Muscle of arm (tissue), 1 donor: ENCODE measurements at regions not wholly inside any gene's neighbourhood (a gene's known extent, or its start where the extent isn't known, plus 50 kb on each side); places are given as distances from the start of the nearest gene placed in this dataset.
A peak's percentile ranks its signal among the peaks of the same experiment; 100 is the strongest.
"Not testable (repeated sequence)": the region's sequence is repeated elsewhere in the genome, so short reads cannot be mapped to it uniquely, and the experiment has no call there.

Experiments used
- DNase-seq: peaks from one replicate; pipeline ENCODE4 v3.0.0-alpha.2; 2013

DNA sequence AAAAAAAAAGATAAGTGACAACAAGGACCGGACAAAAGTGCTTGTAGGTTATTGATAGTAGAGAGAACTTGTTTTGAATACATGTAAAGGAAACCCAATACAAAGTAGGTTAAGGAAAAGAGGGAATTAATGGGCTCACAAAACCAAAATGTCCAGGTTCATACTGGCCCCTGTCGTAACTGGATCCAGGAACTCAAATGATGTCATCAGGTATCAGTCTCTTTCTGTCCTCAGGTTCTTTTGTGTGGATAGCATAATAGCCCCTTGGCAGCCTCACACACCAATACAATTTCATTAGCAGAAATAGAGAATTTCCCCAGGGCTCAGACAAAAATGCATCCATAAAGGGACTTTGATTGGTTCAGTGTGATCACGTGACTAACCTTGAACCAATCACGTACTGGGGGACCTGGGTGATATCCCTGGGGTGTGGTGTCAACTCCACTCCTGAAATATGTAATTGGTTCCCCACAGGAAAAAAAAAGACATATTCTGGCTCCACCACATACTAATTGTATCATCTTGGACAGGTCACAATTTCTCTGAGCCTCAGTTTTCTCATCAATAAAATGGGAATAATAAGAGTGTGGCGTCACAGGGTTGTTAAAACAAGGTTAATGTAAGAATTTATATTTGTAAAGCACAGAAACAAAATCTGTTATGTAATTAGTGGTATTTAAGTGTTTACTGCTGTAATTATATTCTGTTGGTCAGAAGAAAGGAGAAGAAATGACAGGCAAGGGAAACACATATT, 174.8 kb downstream of the PDGFRA start:
- no peak for DNase-seq

DNA sequence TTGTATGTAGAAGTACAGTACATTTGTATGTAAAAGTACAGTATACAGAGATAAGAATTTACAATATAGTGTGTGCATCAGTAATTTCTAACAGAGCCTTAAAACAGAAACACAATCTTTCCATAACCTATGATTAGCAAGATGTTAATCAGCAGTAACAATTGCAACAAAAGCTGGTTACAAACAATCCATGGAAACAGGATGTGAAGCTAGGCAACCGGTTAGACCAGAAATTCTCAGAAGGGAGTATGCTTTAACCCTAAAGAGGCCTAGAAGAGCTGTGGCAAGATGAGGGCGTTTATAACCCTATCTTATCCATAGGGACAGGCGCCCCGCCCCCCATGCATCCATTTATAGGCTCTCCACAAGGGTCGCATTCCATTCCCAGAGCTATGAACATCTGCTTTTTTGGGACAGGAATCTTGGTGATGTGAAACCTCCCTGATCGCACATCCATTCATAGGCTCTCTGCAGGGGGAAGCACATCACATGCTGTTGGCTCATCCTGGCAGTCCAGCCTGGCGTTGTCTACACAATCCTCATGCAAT, 180.3 kb downstream of the PDGFRA start:
- DNase-seq: not testable (repeated sequence)

DNA sequence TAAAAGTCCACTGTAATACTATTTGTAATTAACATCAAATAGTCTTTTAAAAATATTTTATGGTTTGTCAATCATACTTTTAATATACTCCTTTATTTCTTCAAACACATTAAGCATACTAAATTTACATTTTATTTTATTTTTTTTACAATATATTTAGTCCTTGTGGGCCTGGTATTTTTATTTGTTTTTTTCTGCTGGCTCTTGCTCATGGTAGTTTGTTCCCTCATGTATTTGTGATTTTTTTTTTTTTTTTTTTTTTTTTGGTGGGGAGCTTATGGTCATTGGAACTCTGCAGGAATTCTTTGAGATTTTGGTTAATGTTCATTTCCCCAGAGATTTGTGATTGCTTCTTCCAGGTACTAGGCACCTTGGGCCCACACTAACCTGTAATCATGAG, 185.5 kb downstream of the PDGFRA start:
- DNase-seq: no peak

DNA sequence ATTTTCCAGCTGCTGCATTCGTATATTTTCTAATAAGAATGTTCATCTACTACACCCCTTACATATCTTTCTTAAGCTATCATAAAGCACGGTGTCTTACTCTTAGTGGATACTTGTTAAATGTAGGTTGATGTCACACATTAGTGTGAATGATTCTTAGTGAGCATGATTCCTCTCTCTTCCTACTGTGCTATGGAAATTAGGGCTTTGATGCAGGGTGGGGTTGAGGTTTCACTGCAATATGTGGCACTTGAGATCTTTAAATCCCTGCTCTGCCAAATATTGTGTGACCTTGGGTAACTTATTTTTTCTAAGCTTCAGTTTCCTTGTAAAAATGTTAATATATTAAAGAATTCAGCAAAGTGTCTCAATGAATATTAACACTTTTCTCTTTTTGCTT, 188.4 kb downstream of the PDGFRA start:
- DNase-seq: no peak

DNA sequence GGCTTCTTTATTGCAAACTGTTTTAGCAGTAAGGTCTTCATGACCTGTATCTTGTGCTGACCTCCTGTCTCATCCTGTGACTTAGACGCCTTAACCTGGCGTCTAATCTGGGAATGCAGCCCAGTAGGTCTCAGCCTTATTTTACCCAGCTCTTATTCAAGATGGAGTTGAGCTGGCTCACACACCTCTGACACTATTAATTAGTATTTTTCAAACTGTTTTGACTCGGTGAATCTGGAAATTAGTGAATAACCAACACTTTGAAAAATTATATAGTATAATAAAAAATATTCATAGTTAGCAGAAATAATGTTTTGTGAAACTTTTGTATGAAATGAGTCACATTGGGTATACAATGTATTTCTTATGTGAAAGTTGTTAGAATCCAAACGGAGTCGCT, 189.4 kb downstream of the PDGFRA start:
- no peak for DNase-seq

DNA sequence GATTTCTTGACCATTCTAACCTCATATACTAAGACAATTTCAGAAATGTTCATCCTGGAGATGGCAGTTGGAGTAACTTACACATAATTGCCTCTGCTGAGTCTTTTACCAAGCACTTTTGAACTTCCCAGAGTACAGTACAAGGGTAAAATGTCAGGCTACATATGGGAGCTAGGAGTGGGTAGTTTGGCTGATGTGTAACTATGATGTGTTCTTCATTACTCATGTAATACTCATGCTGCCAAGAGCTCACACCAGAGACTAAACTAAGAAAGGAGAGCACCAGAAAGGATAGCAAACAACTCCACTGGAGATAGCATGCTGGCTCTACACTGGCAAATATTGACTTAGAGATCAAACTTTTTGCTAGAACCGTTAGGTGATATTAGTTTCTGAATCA, 194.0 kb downstream of the PDGFRA start:
- no peak for DNase-seq

DNA sequence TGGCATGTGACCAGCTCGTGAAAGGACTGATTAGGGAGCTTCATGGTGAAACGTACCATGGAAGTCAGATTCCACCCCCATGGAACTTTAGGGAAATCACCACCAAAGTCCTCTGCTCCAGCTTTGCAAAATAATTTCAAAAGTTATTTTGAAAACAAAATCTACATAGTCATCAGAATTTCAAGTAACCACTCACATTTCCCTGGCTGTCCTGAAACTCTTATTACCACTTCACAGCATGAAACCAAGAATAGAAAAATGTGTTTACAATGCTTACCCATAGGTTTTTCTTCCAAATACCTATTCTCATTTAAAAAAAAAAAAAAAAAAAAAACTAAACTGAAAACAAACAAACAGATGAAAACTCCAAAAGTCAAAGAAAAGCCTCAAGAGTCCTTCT, 198.7 kb downstream of the PDGFRA start:
- DNase-seq: no peak

DNA sequence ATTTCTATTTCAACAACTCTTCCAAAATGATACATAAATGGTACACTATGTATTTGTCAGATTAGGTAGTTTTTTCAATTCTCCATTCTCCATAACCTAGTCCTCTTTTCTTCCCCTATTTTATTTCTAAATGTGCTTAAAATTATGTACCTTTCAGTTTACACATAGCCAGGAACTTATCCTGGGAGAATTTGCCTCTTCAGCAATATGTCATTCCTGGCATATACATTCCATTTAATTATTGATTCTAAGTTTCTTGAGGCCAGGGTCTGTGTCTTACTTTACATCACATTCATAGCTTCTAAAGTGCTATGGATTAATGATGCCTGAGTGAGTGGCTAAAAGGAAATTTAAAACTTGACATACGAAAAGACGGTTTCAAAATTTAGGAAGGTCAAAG, 199.8 kb downstream of the PDGFRA start:
- no peak for DNase-seq

DNA sequence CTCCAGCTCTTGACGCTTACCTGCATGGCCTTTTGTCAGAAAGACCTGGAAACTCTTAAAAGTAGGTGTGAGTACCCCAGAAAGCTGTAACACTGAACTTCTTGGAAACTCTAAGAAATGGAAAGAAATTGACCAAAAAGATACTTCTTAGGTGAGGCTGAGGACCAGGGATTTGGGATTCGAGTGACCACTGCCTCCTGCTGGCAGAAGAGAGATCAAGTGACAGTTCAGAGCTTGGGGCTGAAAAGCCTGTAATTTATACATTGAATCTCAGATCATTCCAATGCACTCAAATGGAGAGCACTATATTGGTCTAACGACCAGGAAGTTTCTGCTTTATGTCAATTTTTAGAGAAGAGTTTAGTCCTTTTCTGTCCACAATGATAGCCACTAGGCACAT, 204.6 kb downstream of the PDGFRA start:
- DNase-seq: no peak

DNA sequence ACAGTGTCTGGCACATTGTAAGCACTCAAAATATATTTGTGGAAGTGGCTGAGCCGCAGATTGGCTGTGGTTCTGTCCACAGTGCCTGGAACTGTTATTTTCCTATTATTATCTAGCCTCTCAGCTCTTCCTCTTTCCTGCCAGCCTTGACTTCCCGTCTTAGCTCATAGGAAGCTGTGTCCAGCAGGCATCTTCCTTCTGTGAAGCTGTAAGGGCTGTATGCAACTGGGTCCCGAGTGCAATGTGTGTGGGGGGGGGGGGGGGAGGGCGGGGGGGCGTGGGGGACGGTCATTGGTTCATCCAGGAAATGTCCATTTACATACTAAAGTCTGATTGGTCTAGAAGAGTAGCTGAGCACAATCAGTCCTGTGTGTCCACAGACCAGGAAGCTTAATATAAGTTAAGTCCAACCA, 210.7 kb downstream of the PDGFRA start:
- DNase-seq: peak; percentile 33

DNA sequence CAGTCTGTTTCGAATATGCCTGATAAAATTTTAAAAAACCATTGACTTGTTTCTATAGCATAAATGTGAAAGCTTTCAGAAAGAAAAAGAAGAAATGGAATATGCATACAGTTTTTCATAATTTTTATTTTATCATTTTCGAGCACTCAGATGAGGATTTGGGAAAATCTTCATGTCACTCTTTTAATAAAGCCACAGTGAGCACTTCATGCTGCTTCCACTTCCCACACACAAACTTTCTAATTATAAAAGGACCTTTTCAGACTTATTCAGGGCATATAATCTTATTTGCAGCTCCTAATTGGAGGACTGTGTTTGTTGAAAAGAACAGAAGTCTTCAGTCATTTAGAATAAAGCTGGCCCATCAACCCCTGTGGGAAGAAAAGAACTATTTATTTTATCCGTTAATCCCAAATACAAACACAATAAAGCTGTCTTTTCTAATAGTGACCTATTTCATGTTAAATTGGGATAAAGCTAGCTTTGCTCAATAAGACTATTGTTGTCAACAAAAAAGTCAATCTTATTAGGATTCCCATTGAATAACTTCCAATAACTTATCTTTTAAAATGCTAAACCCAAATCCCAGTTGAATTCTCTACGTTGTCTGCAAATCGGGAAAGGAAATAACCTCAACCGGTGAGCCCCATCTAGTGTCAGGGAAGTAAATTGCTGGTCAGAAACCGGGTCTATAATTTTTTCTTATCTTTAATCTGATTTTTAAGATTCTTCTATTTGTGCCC, 211.5 kb downstream of the PDGFRA start:
- DNase-seq: peak; percentile 19

DNA sequence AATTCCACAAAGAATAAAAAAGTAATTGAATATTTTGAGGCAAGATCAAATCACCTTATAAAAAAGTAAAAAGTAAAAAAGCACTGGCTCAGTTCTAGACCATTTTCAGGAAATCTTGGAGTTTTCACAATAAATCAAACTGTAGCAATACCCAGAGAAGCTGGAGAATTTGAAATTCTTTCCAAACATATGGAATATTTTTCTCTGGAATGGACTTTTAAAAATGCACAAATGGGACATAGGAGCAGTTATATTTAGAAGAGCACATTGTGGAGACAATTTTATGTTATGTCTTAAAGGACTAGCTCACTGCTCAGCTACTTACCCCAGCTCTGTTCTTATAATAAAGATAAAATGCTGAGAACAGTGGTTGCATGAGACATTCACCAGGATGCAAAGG, 211.9 kb upstream of the KIT start:
- DNase-seq: peak; percentile 12

DNA sequence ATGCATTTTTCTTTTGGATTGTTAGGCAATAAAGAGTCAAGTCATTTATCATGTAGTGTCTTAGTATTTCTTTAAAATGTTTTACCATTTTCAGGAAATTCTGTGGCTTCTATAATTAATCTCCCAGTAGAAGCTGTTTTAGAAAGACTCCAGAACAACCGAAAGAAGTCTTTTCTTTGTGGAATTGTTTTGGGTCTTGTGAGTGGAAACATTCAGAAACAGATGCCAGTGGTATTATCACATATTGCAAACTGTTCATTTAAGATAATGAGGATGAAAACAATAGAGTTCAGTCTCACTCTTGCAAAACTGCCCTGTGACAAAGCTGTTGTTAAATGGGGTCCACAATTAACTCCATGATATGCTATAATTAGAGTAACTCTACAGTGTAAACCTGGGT, 211.2 kb upstream of the KIT start:
- DNase-seq: no peak

DNA sequence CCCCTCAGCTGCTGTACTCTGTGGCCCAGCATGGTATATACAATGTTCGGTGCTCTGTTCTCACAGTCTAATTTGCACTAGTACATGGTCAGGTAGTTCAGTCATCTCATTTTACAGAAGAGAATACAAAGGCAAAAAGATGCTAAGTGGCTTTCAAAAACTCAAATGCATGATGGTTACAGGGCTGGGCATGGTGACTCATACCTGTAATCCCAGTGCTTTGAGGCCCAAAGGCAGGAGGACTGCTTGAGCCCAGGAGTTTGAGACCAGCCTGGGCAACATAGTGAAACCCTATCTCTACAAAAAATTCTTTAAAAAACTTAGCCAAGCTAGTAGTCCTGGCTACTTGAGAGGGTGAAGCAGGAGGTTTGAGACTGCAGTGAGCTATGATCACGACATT, 210.5 kb upstream of the KIT start:
- DNase-seq: no peak

DNA sequence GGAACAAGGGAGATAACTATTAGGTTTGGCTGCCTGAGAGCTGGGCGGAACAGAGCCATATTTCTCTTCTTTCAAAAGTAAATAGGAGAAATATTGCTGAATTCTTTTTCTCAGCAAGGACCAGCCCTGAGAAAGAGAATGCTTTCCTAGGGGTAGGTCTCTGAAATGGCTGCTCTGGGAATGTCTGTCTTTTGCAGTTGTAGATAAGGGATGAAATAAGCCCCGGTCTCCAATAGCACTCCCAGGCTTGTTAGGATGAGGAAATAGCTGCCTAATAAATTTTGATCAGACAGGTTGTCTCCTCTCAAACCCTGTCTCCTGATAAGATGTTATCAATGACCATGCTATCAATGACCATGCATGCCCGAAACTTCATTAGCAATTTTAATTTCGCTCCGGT, 207.8 kb upstream of the KIT start:
- DNase-seq: no peak

DNA sequence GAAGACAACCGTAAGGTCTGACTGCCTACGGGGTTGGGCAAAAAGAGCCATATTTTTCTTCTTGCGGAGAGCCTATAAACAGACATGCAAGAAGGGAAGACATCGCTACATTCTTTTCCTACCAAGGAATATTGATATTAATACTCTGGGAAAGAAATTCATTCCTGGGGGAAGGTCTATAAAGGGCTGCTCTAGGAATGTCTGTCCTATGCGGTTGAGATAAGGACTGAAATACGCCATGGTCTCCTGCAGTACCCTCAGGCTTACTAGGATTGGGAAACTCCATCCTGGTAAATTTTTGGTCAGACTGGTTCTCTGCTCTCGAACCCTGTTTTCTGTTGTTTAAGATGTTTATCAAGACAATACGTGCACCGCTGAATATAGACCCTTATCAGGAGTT, 190.8 kb upstream of the KIT start:
- not testable (repeated sequence) for DNase-seq

DNA sequence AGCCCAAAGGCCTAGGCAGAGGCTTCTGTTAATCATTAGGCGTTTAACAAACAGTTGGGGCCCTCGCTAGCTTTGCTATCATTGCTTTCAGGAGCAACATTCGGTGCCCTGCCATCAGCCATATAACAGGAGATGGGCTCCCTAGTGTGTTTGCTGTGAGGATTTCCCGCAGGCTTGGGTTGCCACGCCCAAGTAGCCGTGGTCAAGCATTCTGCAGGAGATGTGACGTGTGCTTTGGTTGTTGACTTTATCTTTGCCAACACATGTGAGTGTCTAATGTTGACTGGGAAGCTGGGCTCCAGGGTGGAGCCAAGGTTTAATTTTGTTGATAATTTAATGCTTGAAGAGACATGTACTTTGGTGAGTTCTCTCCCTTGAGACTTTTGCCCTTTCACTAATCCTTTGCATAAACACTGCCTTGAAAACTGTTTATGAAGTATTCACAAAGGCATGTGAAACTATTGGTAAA, 184.6 kb upstream of the KIT start:
- DNase-seq: no peak

DNA sequence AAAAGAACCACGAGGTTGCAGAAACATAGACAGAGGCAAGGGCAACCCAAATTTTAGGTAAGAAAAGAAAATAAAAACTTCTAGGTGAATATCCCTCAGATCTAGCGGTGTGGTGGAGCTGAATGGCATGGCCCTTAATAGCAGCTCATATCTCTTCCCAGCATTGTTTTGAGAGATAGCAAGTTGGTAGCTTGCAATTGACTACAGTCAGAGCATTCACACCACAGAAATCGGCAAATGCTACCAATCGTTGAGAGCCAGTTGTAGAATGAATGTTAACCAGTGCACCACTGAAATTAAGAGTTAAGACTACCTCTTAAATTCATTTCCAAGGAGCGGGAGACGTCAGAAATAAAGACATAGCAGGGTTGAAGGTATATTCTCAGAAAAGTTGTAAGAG, 184.0 kb upstream of the KIT start:
- DNase-seq: no peak

DNA sequence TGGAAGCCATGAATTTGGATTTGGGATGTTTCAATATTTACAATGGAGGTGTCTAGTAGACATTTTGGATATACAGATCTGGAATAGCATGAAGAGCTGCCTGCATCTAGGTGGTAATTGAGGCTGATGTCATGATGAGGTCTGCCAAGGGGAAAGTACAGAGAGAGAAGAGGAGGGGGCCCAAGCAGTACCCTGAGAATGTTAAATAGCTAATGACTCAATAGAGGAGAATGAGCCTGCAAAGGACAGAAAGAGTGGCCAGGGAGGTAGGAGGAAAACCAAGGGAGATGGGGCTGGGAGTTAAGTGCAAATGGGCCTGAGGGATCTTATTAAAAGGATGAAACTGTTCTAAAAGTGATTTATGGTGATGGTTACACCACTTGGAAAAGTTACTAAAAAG, 182.2 kb upstream of the KIT start:
- no peak for DNase-seq

DNA sequence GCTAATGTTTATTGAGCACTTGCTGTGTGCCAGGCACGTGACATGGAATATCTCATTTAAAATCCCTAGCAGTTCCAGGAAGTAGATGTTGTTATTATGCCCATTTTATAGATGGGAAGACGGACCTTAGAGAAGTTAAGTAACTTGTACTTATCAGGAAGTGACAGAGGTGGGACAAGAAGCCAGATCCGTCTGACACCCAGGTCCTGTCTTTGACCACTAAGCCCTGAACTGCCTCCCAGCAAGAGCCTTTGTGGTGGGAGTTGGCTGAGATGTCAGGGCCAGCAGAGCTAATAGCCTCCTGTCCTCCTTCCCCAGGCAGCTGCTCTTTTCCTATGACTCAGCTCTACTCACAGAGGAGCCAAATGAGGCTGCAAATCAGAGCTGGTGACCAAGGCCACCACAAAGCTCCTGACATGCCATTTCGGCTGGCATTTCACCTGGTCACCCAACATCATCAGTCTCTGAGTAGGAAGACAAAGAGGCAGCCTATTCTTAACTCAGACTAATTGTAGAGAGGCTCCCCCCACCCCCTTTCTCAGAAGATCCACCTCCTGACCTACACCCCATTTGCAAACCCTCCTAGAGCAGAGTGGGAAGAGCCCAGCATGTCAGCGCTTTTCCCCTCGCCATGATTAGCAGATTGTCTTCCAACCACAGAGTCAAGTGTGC, 175.1 kb upstream of the KIT start:
- no peak for DNase-seq

DNA sequence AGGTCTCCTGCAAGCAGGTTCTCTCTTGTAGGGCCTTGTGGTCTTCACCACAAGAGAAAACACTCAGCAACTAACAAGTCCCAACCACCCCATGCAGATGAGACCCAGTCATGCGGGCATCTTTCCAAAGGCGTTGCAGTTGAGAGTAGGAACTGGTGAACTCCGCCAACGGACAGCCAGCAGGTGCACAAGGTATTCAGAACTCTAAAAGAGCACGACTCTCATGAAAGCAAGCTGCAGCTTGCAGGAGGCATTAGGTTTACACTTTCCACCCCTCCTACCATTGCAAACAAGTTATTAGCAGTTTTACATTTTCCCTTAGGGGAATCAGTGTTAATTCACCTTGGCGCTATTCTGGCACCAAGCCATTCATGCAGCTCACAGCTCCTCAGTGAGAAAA, 173.4 kb upstream of the KIT start:
- no peak for DNase-seq

DNA sequence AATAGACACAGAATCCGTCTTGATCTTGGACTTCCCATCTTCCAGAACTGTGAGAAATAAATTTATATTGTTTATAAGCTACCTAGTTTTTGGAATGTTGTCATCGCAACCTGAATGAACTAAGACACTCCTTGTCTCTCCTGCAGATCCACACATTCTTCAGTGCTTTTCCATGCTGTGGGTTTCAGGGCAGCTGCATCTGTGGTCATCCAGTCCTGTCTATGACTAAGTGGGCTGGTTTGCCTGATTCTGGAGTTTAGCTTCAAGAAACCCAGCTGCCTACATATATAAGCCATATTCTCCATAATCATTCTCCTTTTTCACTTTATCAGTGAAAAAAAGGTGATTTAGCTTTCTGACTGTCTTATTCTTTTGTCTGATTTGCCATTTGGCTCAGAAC, 170.3 kb upstream of the KIT start:
- no peak for DNase-seq

DNA sequence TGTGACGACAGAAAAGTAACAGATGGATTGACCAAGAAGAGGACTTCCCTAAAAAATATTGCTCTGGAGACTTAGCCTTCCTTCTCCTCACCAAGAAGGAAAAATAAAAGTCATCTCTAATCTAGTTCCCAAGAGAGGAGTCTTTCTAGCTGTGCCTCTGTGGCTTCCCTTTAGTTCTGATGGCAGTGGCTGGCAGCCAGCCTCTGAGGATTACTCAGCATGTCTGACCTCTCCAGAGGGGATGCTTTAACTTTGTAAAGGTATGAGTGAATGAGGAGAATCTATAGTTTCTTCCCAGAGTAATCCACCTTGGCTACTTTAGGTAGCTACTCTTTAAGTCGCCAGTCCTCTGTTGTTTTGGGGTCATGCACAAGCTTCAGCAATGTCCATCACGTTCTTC, 163.9 kb upstream of the KIT start:
- DNase-seq: no peak
